Astrocyte (in vitro differentiated cells and primary cell): ENCODE measurements at regions not wholly inside any gene's neighbourhood (a gene's known extent, or its start where the extent isn't known, plus 50 kb on each side); places are given as distances from the start of the nearest gene placed in this dataset.

Experiments
- EZH2 ChIP-seq: IDR thresholded peaks from 2 replicates; pipeline ENCODE4 v1.6.1; 2012; ENCODE audit warnings: mild to moderate bottlenecking, low read length, inconsistent platforms; ENCODE audit not compliant: insufficient read depth
- TF ChIP-seq, protein P1 (sequence below): IDR thresholded peaks from 2 replicates; pipeline ENCODE4 v1.5.1; 2011; ENCODE audit warnings: low read depth, mild to moderate bottlenecking, inconsistent platforms, low read length, moderate library complexity; ENCODE audit not compliant: insufficient read depth

GRCh38 chr10:21053953-21054690, 157.0 kb upstream of the NEBL start:
- TF ChIP-seq, protein P1, sequence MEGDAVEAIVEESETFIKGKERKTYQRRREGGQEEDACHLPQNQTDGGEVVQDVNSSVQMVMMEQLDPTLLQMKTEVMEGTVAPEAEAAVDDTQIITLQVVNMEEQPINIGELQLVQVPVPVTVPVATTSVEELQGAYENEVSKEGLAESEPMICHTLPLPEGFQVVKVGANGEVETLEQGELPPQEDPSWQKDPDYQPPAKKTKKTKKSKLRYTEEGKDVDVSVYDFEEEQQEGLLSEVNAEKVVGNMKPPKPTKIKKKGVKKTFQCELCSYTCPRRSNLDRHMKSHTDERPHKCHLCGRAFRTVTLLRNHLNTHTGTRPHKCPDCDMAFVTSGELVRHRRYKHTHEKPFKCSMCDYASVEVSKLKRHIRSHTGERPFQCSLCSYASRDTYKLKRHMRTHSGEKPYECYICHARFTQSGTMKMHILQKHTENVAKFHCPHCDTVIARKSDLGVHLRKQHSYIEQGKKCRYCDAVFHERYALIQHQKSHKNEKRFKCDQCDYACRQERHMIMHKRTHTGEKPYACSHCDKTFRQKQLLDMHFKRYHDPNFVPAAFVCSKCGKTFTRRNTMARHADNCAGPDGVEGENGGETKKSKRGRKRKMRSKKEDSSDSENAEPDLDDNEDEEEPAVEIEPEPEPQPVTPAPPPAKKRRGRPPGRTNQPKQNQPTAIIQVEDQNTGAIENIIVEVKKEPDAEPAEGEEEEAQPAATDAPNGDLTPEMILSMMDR: no peak
- no peak for TF ChIP-seq EZH2
